ENCODE measurements at regions not wholly inside any gene's neighbourhood (a gene's known extent, or its start where the extent isn't known, plus 50 kb on each side); places are given as distances from the start of the nearest gene placed in this dataset.

DNA sequence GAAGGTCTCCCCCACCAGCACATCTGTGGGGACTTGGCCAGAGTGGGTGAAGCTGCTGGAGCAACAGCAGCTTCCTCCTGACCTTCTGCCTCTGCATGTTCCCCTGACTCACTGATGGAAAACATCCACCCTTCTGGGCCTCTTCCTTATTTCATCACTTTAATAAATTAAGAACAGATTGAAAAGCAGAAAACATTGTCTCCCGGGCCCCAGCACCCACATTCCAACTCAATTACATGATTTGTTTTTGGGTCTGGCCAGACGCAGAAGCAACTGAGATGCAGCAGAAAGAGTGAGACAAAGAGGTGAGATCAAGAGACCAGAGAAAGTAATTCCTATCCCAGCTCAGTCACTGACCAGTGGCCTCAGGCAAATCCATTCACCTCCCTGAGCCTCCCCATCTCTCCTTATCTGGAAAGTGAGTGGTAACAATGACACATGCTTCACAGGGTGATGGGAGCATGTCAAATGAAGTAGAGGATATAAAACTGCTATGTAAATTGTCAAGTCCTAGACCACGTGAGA lies 157.1 kb downstream of the ELAVL4 start:
- ChIA-PET CTCF (ENCODE audit: low intra/inter-chr PET ratio, low total read pairs) (no interaction called here), POLR2A (no interaction called here)
- no peaks in the 10 kb centered on the region for H3K9me3 ChIP-seq (ENCODE audit: low read length)
- no peak overlapping the region for H2AFZ ChIP-seq (ENCODE audit: low read length)
- TF ChIP-seq GATAD2A (CRISPR knock-in tag; IDR thresholded peaks at IDR 0.05) (no peak), ZNF878 (CRISPR knock-in tag; IDR thresholded peaks at IDR 0.05) (no peak), ZNF552 (CRISPR knock-in tag; IDR thresholded peaks at IDR 0.05; ENCODE audit: borderline replicate concordance) (no peak), PHF5A (CRISPR knock-in tag; IDR thresholded peaks at IDR 0.05; ENCODE audit: low read depth, unreplicated experiment) (no peak), DNMT3B (CRISPR knock-in tag; conservative IDR thresholded peaks at IDR 0.05) (no peak), HMGA1 (CRISPR knock-in tag; conservative IDR thresholded peaks at IDR 0.05) (no peak), MXD1 (CRISPR knock-in tag; IDR thresholded peaks at IDR 0.05) (no peak)
- TF ChIP-seq, protein P1, sequence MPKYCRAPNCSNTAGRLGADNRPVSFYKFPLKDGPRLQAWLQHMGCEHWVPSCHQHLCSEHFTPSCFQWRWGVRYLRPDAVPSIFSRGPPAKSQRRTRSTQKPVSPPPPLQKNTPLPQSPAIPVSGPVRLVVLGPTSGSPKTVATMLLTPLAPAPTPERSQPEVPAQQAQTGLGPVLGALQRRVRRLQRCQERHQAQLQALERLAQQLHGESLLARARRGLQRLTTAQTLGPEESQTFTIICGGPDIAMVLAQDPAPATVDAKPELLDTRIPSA (CRISPR knock-in tag; IDR thresholded peaks at IDR 0.05; ENCODE audit: borderline replicate concordance), result no peak
- H4K20me1 ChIP-seq (ENCODE audit: insufficient read depth, low read length), result no peaks in the 10 kb centered on the region
- no peaks in the 10 kb centered on the region for H3K27me3 ChIP-seq (ENCODE audit: control insufficient read depth in 1 of 2, insufficient read depth in 2 of 2, low read length in 2 of 2)
- no peak overlapping the region for H3K27ac ChIP-seq (ENCODE audit: extremely low read length, insufficient read depth, low read length)
- H3K4me2 ChIP-seq (ENCODE audit: low read depth, low read length), result no peak overlapping the region
- no TSS peak for BruUV-seq (replicated peaks)
- FAIRE-seq (no peak), ATAC-seq (no peak), DNase-seq (ENCODE audit: low spot score) (no peak)
- no peak overlapping the region for H3K4me3 ChIP-seq (replicated peaks in 1 of 3; ENCODE audit: insufficient read depth in 1 of 3, low read depth in 2 of 3, low read length in 3 of 3)
- no peak overlapping the region for H3K9ac ChIP-seq (ENCODE audit: insufficient read depth, low read depth, low read length)
- H3K36me3 ChIP-seq (replicated peaks in 1 of 2; ENCODE audit: control insufficient read depth in 1 of 2, insufficient read depth in 2 of 2, low read length in 2 of 2), result no peaks in the 10 kb centered on the region
- 0% methylated on average over 3 of the region's 3 CpGs for WGBS (ENCODE audit: low lambda C conversion rate)
- intact Hi-C loops (cut with micrococcal nuclease; ENCODE audit: unreplicated experiment) (no loop called here), in situ Hi-C loops (cut with HindIII; ENCODE audit: extremely low pct_ligation_motif_present, low pct_unique_long_range_greater_than_20kb) (no loop called here)
- no peaks in the 10 kb centered on the region for H3K4me1 ChIP-seq (ENCODE audit: insufficient read depth, low read length)
- H3K79me2 ChIP-seq (ENCODE audit: insufficient read depth, low read length), result no peaks in the 10 kb centered on the region

- WGBS (ENCODE audit: low lambda C conversion rate), result 0% methylated on average over 1 of the region's 1 CpG
- BruUV-seq (replicated peaks), result no TSS peak
- Histone ChIP-seq H3K27me3 (ENCODE audit: control insufficient read depth in 1 of 2, insufficient read depth in 2 of 2, low read length in 2 of 2) (no peaks in the 10 kb centered on the region; a peak in 1 of 5 replicates), H3K4me2 (ENCODE audit: low read depth, low read length) (no peak overlapping the region), H3K4me1 (ENCODE audit: insufficient read depth, low read length) (no peaks in the 10 kb centered on the region), H3K79me2 (ENCODE audit: insufficient read depth, low read length) (no peaks in the 10 kb centered on the region), H3K9ac (ENCODE audit: insufficient read depth, low read depth, low read length) (no peak overlapping the region), H4K20me1 (ENCODE audit: insufficient read depth, low read length) (no peaks in the 10 kb centered on the region), H2AFZ (ENCODE audit: low read length) (no peak overlapping the region), H3K9me3 (ENCODE audit: low read length) (no peaks in the 10 kb centered on the region), H3K4me3 (replicated peaks in 1 of 3; ENCODE audit: insufficient read depth in 1 of 3, low read depth in 2 of 3, low read length in 3 of 3) (no peak overlapping the region), H3K36me3 (replicated peaks in 1 of 2; ENCODE audit: control insufficient read depth in 1 of 2, insufficient read depth in 2 of 2, low read length in 2 of 2) (no peaks in the 10 kb centered on the region), H3K27ac (ENCODE audit: extremely low read length, insufficient read depth, low read length) (no peak overlapping the region)
- no peak for FAIRE-seq
- POLR2A ChIA-PET, result no interaction called here
- no peak for ATAC-seq
- CTCF ChIA-PET (ENCODE audit: low intra/inter-chr PET ratio, low total read pairs), result no interaction called here
- in situ Hi-C loops (cut with HindIII; ENCODE audit: extremely low pct_ligation_motif_present, low pct_unique_long_range_greater_than_20kb), result no loop called here
- DNase-seq (ENCODE audit: low spot score), result no peak
- TF ChIP-seq ZNF484 (CRISPR knock-in tag; IDR thresholded peaks at IDR 0.05; ENCODE audit: borderline replicate concordance, low read depth), result no peak
- TF ChIP-seq SAP130 (CRISPR knock-in tag; IDR thresholded peaks at IDR 0.05; ENCODE audit: low read depth), result no peak
- no peak for TF ChIP-seq POLR2G (IDR thresholded peaks at IDR 0.05; ENCODE audit: low read depth, low read length)
- TF ChIP-seq, protein P2, sequence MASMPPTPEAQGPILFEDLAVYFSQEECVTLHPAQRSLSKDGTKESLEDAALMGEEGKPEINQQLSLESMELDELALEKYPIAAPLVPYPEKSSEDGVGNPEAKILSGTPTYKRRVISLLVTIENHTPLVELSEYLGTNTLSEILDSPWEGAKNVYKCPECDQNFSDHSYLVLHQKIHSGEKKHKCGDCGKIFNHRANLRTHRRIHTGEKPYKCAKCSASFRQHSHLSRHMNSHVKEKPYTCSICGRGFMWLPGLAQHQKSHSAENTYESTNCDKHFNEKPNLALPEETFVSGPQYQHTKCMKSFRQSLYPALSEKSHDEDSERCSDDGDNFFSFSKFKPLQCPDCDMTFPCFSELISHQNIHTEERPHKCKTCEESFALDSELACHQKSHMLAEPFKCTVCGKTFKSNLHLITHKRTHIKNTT (CRISPR knock-in tag; IDR thresholded peaks at IDR 0.05), result no peak
- no peak for TF ChIP-seq DNMT3B (CRISPR knock-in tag; conservative IDR thresholded peaks at IDR 0.05)
- no peak for TF ChIP-seq ELF3 (CRISPR knock-in tag; IDR thresholded peaks at IDR 0.05)
- no peak for TF ChIP-seq TARDBP (CRISPR knock-in tag; IDR thresholded peaks at IDR 0.05)
- no peak for TF ChIP-seq ZNF768 (CRISPR knock-in tag; IDR thresholded peaks at IDR 0.05)
- no peak for TF ChIP-seq TBX3 (IDR thresholded peaks at IDR 0.05; ENCODE audit: borderline replicate concordance)
- intact Hi-C loops (cut with micrococcal nuclease; ENCODE audit: unreplicated experiment), result no loop called here
Measured at GRCh38 chr1:50264590-50264989, 155.9 kb downstream of the ELAVL4 start.
